ENCODE measurements at regions not wholly inside any gene's neighbourhood (a gene's known extent, or its start where the extent isn't known, plus 50 kb on each side); places are given as distances from the start of the nearest gene placed in this dataset.

- H2BK20ac ChIP-seq (ENCODE audit: low read depth, low read length), result no peak overlapping the region
- no peak overlapping the region for H3K14ac ChIP-seq (replicated peaks; ENCODE audit: low read depth, low read length)
- H3K36me3 ChIP-seq (ENCODE audit: control insufficient read depth, insufficient read depth, low read length), result no peaks in the 10 kb centered on the region
- intact Hi-C loops (cut with micrococcal nuclease) (no loop called here), dilution Hi-C loops (cut with HindIII; ENCODE audit: low sequenced_read_pairs, unreplicated experiment) (no loop called here), in situ Hi-C loops (cut with MboI; ENCODE audit: low sequenced_read_pairs) (no loop called here)
- H3K4me3 ChIP-seq (ENCODE audit: insufficient read depth, low read depth, low read length), result no peak overlapping the region
- H3K56ac ChIP-seq (ENCODE audit: extremely low read depth, insufficient read depth, low read length), result no peak overlapping the region
- H3K4me2 ChIP-seq (ENCODE audit: low read depth, low read length), result no peak overlapping the region
- no peak overlapping the region for H3K4ac ChIP-seq (ENCODE audit: low read depth, low read length)
- H3K23ac ChIP-seq (ENCODE audit: low read depth, low read length), result no peak overlapping the region
- H3K79me1 ChIP-seq (ENCODE audit: low read depth in 1 of 2, low read length in 2 of 2), result no peaks in the 10 kb centered on the region
- H3K9me1 ChIP-seq (ENCODE audit: insufficient read depth, low read length), result no peaks in the 10 kb centered on the region
- no CpG with 5 or more reads among the region's 2 CpGs for WGBS, 2 experiments (ENCODE audit: extremely low coverage in 2 of 2, insufficient read length in 1 of 2)
- no peak overlapping the region for H4K8ac ChIP-seq (ENCODE audit: low read depth in 2 of 2, low read length in 2 of 2)
- H2BK15ac ChIP-seq (ENCODE audit: low read depth, low read length), result no peak overlapping the region
- H2AFZ ChIP-seq (replicated peaks; ENCODE audit: low read length, poor library complexity), result no peak overlapping the region
- BruUV-seq (replicated peaks), result no TSS peak
- no peak overlapping the region for H3K18ac ChIP-seq (ENCODE audit: low read depth, low read length)
- peaks cover 32% of the 10 kb centered on the region for H3K27me3 ChIP-seq (ENCODE audit: control insufficient read depth, insufficient read depth, low read length)
- TF ChIP-seq MAZ (IDR thresholded peaks at IDR 0.05; ENCODE audit: borderline replicate concordance, low read depth, low read length) (no peak), CHD1 (IDR thresholded peaks at IDR 0.05; ENCODE audit: low read depth, low read length) (no peak), FOS (IDR thresholded peaks at IDR 0.05; ENCODE audit: low read depth, low read length) (no peak), RCOR1 (IDR thresholded peaks at IDR 0.05; ENCODE audit: insufficient replicate concordance, low read length) (no peak), RAD21 (IDR thresholded peaks at IDR 0.05; ENCODE audit: low read length) (no peak), NFE2L2 (IDR thresholded peaks at IDR 0.05; ENCODE audit: low read depth, low read length) (no peak), CTCF (conservative IDR thresholded peaks at IDR 0.05; ENCODE audit: low read depth, low read length) (no peak), SMC3 (IDR thresholded peaks at IDR 0.05; ENCODE audit: low read depth, low read length) (no peak), RFX5 (IDR thresholded peaks at IDR 0.05; ENCODE audit: low read depth, low read length) (no peak)
- TF ChIP-seq, protein P1, sequence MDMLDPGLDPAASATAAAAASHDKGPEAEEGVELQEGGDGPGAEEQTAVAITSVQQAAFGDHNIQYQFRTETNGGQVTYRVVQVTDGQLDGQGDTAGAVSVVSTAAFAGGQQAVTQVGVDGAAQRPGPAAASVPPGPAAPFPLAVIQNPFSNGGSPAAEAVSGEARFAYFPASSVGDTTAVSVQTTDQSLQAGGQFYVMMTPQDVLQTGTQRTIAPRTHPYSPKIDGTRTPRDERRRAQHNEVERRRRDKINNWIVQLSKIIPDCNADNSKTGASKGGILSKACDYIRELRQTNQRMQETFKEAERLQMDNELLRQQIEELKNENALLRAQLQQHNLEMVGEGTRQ (IDR thresholded peaks at IDR 0.05; ENCODE audit: low read depth, low read length), result no peak
- TF ChIP-seq, protein P2, sequence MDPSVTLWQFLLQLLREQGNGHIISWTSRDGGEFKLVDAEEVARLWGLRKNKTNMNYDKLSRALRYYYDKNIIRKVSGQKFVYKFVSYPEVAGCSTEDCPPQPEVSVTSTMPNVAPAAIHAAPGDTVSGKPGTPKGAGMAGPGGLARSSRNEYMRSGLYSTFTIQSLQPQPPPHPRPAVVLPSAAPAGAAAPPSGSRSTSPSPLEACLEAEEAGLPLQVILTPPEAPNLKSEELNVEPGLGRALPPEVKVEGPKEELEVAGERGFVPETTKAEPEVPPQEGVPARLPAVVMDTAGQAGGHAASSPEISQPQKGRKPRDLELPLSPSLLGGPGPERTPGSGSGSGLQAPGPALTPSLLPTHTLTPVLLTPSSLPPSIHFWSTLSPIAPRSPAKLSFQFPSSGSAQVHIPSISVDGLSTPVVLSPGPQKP (IDR thresholded peaks at IDR 0.05; ENCODE audit: borderline replicate concordance, low read depth, low read length), result no peak
- H2AK9ac ChIP-seq (replicated peaks; ENCODE audit: low read depth, low read length, poor library complexity), result no peak overlapping the region
- H3K4me1 ChIP-seq (ENCODE audit: control insufficient read depth, insufficient read depth, low read length), result peaks cover under 1% of the 10 kb centered on the region
- ATAC-seq (ENCODE audit: low read depth), result no peak
- H4K5ac ChIP-seq (ENCODE audit: low read depth, low read length), result no peak overlapping the region
- no peaks in the 10 kb centered on the region for H3K9me3 ChIP-seq (ENCODE audit: control insufficient read depth, insufficient read depth, low read length)
- POLR2A ChIA-PET (ENCODE audit: unreplicated experiment), result no interaction called here
- no peak overlapping the region for H3K27ac ChIP-seq (ENCODE audit: insufficient read depth, low read length)
- no peak overlapping the region for H4K91ac ChIP-seq (ENCODE audit: insufficient read depth, low read depth, low read length)
- DNase-seq, result no peak
- no peak overlapping the region for H2BK120ac ChIP-seq (ENCODE audit: low read depth, low read length)
- CTCF ChIA-PET, result interaction anchor here (0.6 kb wide), 1 partner anchor 733 kb away, joined by 3 read pairs; no protein-coding TSS in a partner anchor
- H2BK5ac ChIP-seq (ENCODE audit: low read depth, low read length, poor library complexity, severe bottlenecking), result no peak overlapping the region
- H3K9ac ChIP-seq (ENCODE audit: low read depth, low read length), result no peak overlapping the region
- H4K20me1 ChIP-seq (ENCODE audit: insufficient read depth, low read length), result no peaks in the 10 kb centered on the region
- no peak overlapping the region for H2AK5ac ChIP-seq (ENCODE audit: low read depth, low read length)
Measured at GRCh38 chr15:69898243-69898642, 199.5 kb downstream of the TLE3 start.
